Common myeloid progenitor, CD34-positive (primary cell): ENCODE measurements at regions not wholly inside any gene's neighbourhood (a gene's known extent, or its start where the extent isn't known, plus 50 kb on each side); places are given as distances from the start of the nearest gene placed in this dataset.

Source experiments
- CTCF ChIA-PET: fragments of 350-600 bp; sonication (Branson Sonifier 250); formaldehyde crosslinking; loops from one replicate; lab custom pipeline; 2021; ENCODE audit warnings: antibody characterized with exemption; lab: Charles Lee
- POLR2A ChIA-PET: fragments of 350-600 bp; sonication (Branson Sonifier 250); formaldehyde crosslinking; loops from one replicate; lab custom pipeline; 2021; ENCODE audit warnings: antibody characterized with exemption; lab: Charles Lee
- DNase-seq, 3 donors: peaks; one replicate each; pipeline versions ENCODE4 v3.0.0 to v3.0.0-alpha.2; 2013
- H3K27ac ChIP-seq, 2 experiments: 1 replicate in 1 of 2; 2 replicates in 1 of 2; pipeline ENCODE4 v1.7.0; 2013; ENCODE audit warnings: inconsistent platforms in 2 of 2, low read length in 2 of 2, mild to moderate bottlenecking in 2 of 2, low read depth in 1 of 2, moderate library complexity in 1 of 2; ENCODE audit not compliant: severe bottlenecking in 2 of 2, insufficient read depth in 1 of 2, poor library complexity in 1 of 2
- H3K27me3 ChIP-seq, 5 experiments: replicated peaks in 2 of 5; 1 replicate in 3 of 5; 2 replicates in 2 of 5; pipeline versions ENCODE4 v1.6.1 to v1.7.0; 2013; ENCODE audit warnings: low read length in 4 of 5, mild to moderate bottlenecking in 2 of 5, moderate library complexity in 2 of 5, inconsistent platforms in 1 of 5; ENCODE audit not compliant: insufficient read depth in 5 of 5, control insufficient read depth in 4 of 5
- H3K36me3 ChIP-seq, 4 experiments: 1 replicate in 2 of 4; 2 replicates in 2 of 4; pipeline versions ENCODE4 v1.6.1 to v1.7.0; 2013; ENCODE audit warnings: low read length in 3 of 4, control low read depth in 1 of 4, mild to moderate bottlenecking in 1 of 4; ENCODE audit not compliant: control insufficient read depth in 4 of 4, insufficient read depth in 4 of 4
- H3K4me1 ChIP-seq, 4 experiments: 1 replicate in 3 of 4; 2 replicates in 1 of 4; pipeline versions ENCODE4 v1.6.1 to v1.7.1; 2013; ENCODE audit warnings: low read length in 3 of 4, mild to moderate bottlenecking in 3 of 4, control low read depth in 1 of 4, inconsistent platforms in 1 of 4, moderate library complexity in 1 of 4; ENCODE audit not compliant: control insufficient read depth in 4 of 4, insufficient read depth in 4 of 4; ENCODE audit errors: control extremely low read depth in 1 of 4
- H3K4me3 ChIP-seq, 7 experiments: 1 replicate in 4 of 7; 2 replicates in 3 of 7; pipeline versions ENCODE4 v1.5.1 to v1.7.0; 2013; ENCODE audit warnings: mild to moderate bottlenecking in 7 of 7, low read length in 6 of 7, moderate library complexity in 6 of 7, inconsistent platforms in 2 of 7, low read depth in 2 of 7, control low read depth in 1 of 7; ENCODE audit not compliant: insufficient read depth in 4 of 7, control insufficient read depth in 1 of 7; ENCODE audit errors: extremely low read depth in 1 of 7
- H3K9me3 ChIP-seq, 5 experiments: 1 replicate in 4 of 5; 2 replicates in 1 of 5; pipeline versions ENCODE4 v1.6.1 to v1.7.1; 2013; ENCODE audit warnings: low read length in 4 of 5, mild to moderate bottlenecking in 2 of 5, inconsistent platforms in 1 of 5, low read depth in 1 of 5, moderate library complexity in 1 of 5; ENCODE audit not compliant: control insufficient read depth in 4 of 5, insufficient read depth in 2 of 5; ENCODE audit errors: control extremely low read depth in 1 of 5
- WGBS: methylation state at CpG from one replicate; pipeline ENCODE4 v1.1.5; 2013; ENCODE audit not compliant: insufficient coverage; 5-methylcytosine and 5-hydroxymethylcytosine counted together

- Histone ChIP-seq H3K9me3 (peaks cover 0 to 5% (median 1%) of the 10 kb centered on the region in 5 experiments), H3K27me3 (no peaks in the 10 kb centered on the region), H3K27ac (peak overlapping the region in 1 of 2 experiments; percentile 6), H3K4me1 (peaks cover 2 to 8% (median 6%) of the 10 kb centered on the region in 4 experiments), H3K36me3 (no peaks in the 10 kb centered on the region), H3K4me3 (no peak overlapping the region)
- ChIA-PET POLR2A (no interaction called here), CTCF (no interaction called here)
- WGBS: no CpG with 5 or more reads among the region's 1 CpG
- DNase-seq: peak; percentile 35 to 82 (median 71)
Measured at GRCh38 chr5:89421035-89421434, 538.1 kb upstream of the MEF2C start.

- WGBS: 60% methylated on average over 1 of the region's 3 CpGs
- Histone ChIP-seq H3K36me3 (no peaks in the 10 kb centered on the region), H3K27me3 (no peaks in the 10 kb centered on the region), H3K4me1 (peaks cover 2 to 8% (median 6%) of the 10 kb centered on the region in 4 experiments), H3K9me3 (peaks cover 0 to 5% (median 0%) of the 10 kb centered on the region in 5 experiments), H3K27ac (no peak overlapping the region), H3K4me3 (no peak overlapping the region)
- DNase-seq: peak; percentile 11 to 62 (median 40)
- ChIA-PET POLR2A (no interaction called here), CTCF (interaction anchor here (1.7 kb wide), 1 partner anchor 12 kb away, joined by 6 read pairs; no protein-coding TSS in a partner anchor)
Measured at GRCh38 chr5:89418407-89419085, 535.6 kb upstream of the MEF2C start.

GRCh38 chr5:89417990-89418389 lies 535.0 kb upstream of the MEF2C start:
- ChIA-PET CTCF (interaction anchor here (1.7 kb wide), 1 partner anchor 11 kb away, joined by 6 read pairs; no protein-coding TSS in a partner anchor), POLR2A (no interaction called here)
- 100% methylated on average over 2 of the region's 2 CpGs for WGBS
- no peak overlapping the region for H3K4me3 ChIP-seq
- H3K27ac ChIP-seq: no peak overlapping the region
- DNase-seq: no peak
- no peaks in the 10 kb centered on the region for H3K27me3 ChIP-seq
- H3K9me3 ChIP-seq: peaks cover 0 to 5% (median 0%) of the 10 kb centered on the region in 5 experiments
- H3K36me3 ChIP-seq: no peaks in the 10 kb centered on the region
- peaks cover 2 to 8% (median 6%) of the 10 kb centered on the region in 4 experiments for H3K4me1 ChIP-seq

- H3K27ac ChIP-seq: no peak overlapping the region
- POLR2A ChIA-PET: no interaction called here
- CTCF ChIA-PET: no interaction called here
- H3K4me1 ChIP-seq: peaks cover 2 to 8% (median 6%) of the 10 kb centered on the region in 4 experiments
- no peak for DNase-seq
- WGBS: 98% methylated on average over 3 of the region's 3 CpGs
- H3K4me3 ChIP-seq: no peak overlapping the region
- H3K27me3 ChIP-seq: no peaks in the 10 kb centered on the region
- peaks cover 0 to 5% (median 0%) of the 10 kb centered on the region in 5 experiments for H3K9me3 ChIP-seq
- H3K36me3 ChIP-seq: no peaks in the 10 kb centered on the region
Measured at GRCh38 chr5:89417515-89417914, 534.5 kb upstream of the MEF2C start.

GRCh38 chr5:89411891-89412290 lies 528.9 kb upstream of the MEF2C start:
- Histone ChIP-seq H3K27ac (no peak overlapping the region), H3K4me1 (no peaks in the 10 kb centered on the region), H3K9me3 (no peaks in the 10 kb centered on the region), H3K36me3 (no peaks in the 10 kb centered on the region), H3K4me3 (no peak overlapping the region), H3K27me3 (no peaks in the 10 kb centered on the region)
- CTCF ChIA-PET: no interaction called here
- 100% methylated on average over 1 of the region's 2 CpGs for WGBS
- no peak for DNase-seq
- POLR2A ChIA-PET: interaction anchor here (0.6 kb wide), 1 partner anchor 122 kb away, joined by 3 read pairs; no protein-coding TSS in a partner anchor

- H3K27me3 ChIP-seq: no peaks in the 10 kb centered on the region
- no peaks in the 10 kb centered on the region for H3K4me1 ChIP-seq
- no peaks in the 10 kb centered on the region for H3K36me3 ChIP-seq
- no peaks in the 10 kb centered on the region for H3K9me3 ChIP-seq
- CTCF ChIA-PET: interaction anchor here (1.3 to 1.7 kb wide), 2 partner anchors 9 to 12 kb away, joined by 3 to 6 read pairs; no protein-coding TSS in a partner anchor
- 100% methylated on average over 1 of the region's 3 CpGs for WGBS
- POLR2A ChIA-PET: interaction anchor here (0.6 kb wide), 1 partner anchor 37 kb away, joined by 3 read pairs; no protein-coding TSS in a partner anchor
- no peak for DNase-seq
- H3K4me3 ChIP-seq: no peak overlapping the region
- H3K27ac ChIP-seq: no peak overlapping the region
Measured at GRCh38 chr5:89407054-89407453, 524.1 kb upstream of the MEF2C start.

- H3K27me3 ChIP-seq: no peaks in the 10 kb centered on the region
- no CpG with 5 or more reads among the region's 1 CpG for WGBS
- H3K36me3 ChIP-seq: peaks cover 0 to 2% (median 0%) of the 10 kb centered on the region in 4 experiments
- CTCF ChIA-PET: interaction anchor here (1.3 kb wide), 1 partner anchor 27 kb away, joined by 4 read pairs; no protein-coding TSS in a partner anchor
- no peak for DNase-seq
- H3K9me3 ChIP-seq: no peaks in the 10 kb centered on the region
- no peak overlapping the region for H3K4me3 ChIP-seq
- no peak overlapping the region for H3K27ac ChIP-seq
- POLR2A ChIA-PET: no interaction called here
- H3K4me1 ChIP-seq: peaks cover 8 to 16% (median 14%) of the 10 kb centered on the region in 4 experiments
Measured at GRCh38 chr5:89401659-89402058, 518.7 kb upstream of the MEF2C start.
